A549 (cell line): ENCODE measurements at regions not wholly inside any gene's neighbourhood (a gene's known extent, or its start where the extent isn't known, plus 50 kb on each side); places are given as distances from the start of the nearest gene placed in this dataset.

Experiments
- ATAC-seq, 2 experiments: fragments of 200-7000 bp in 1 of 2; fragments of >200 bp in 1 of 2; cut with Nextera tagmentation in 1 of 2; cut with Tn5 transposase in 1 of 2; 3 replicates each; pipeline versions ENCODE4 v1.8.0 to v1.9.1; 2018 to 2020; ENCODE audit warnings: mild to moderate bottlenecking in 1 of 2, moderate library complexity in 1 of 2
- CTCF ChIA-PET: fragments of 300-600 bp; sonication (Branson Sonifier 250); formaldehyde crosslinking; extraction: SDS; loops from one replicate; lab custom pipeline; 2021; ENCODE audit warnings: antibody characterized with exemption, inconsistent platforms; lab: Yijun Ruan, JAX
- POLR2A ChIA-PET: fragments of 350-600 bp; formaldehyde crosslinking; extraction: SDS; loops from one replicate; lab custom pipeline; 2021; ENCODE audit warnings: antibody characterized with exemption, inconsistent platforms; lab: Yijun Ruan, JAX
- DNase-seq, 2 experiments: peaks; one replicate each; pipeline versions ENCODE4 v3.0.0 to v3.0.0-alpha.2; 2011 to 2016; ENCODE audit warnings: low read depth in 1 of 2, low spot score in 1 of 2
- FAIRE-seq: peaks from 2 replicates; lab custom pipeline; 2011; peaks lifted over from hg19 to GRCh38; lab: Jason Lieb, UNC
- H3K27ac ChIP-seq, 2 experiments: fragments of >200 bp; sonication (Bioruptor Twin); formaldehyde crosslinking; 3 replicates each; pipeline ENCODE4 v1.5.1; 2016 to 2017
- H3K4me1 ChIP-seq: fragments of >200 bp; sonication (Bioruptor Twin); formaldehyde crosslinking; 3 replicates; pipeline ENCODE4 v1.6.1; 2016
- H3K4me2 ChIP-seq: fragments of >200 bp; sonication (Bioruptor Twin); formaldehyde crosslinking; 3 replicates; pipeline ENCODE4 v1.6.1; 2016
- H3K4me3 ChIP-seq: fragments of >200 bp; sonication (Bioruptor Twin); formaldehyde crosslinking; 3 replicates; pipeline ENCODE4 v1.5.1; 2016
- H3K9me3 ChIP-seq: fragments of >200 bp; sonication (Bioruptor Twin); formaldehyde crosslinking; 3 replicates; pipeline ENCODE4 v1.6.1; 2016
- CBX2 ChIP-seq: fragments of 200-600 bp; sonication (generic); IDR thresholded peaks from 2 replicates; pipeline ENCODE4 v1.6.1; 2016; ENCODE audit warnings: low read depth, mild to moderate bottlenecking, borderline replicate concordance
- CBX8 ChIP-seq: fragments of 200-600 bp; sonication (generic); IDR thresholded peaks from 2 replicates; pipeline ENCODE4 v1.6.1; 2016
- CEBPB ChIP-seq, 2 experiments: fragments of >200 bp in 1 of 2; sonication (Bioruptor Twin) in 1 of 2; formaldehyde crosslinking in 1 of 2; IDR thresholded peaks; 2 replicates each; pipeline ENCODE4 v1.6.1; 2012 to 2016
- CTCF ChIP-seq: fragments of >200 bp; sonication (Bioruptor Twin); formaldehyde crosslinking; IDR thresholded peaks from 3 replicates; pipeline ENCODE4 v1.5.1; 2016
- FOSL2 ChIP-seq, 2 experiments: fragments of 450-650 bp in 1 of 2; fragments of >200 bp in 1 of 2; sonication (Bioruptor Twin) in 1 of 2; formaldehyde crosslinking; IDR thresholded peaks; 2 replicates each; pipeline versions ENCODE4 v1.5.0 to v1.6.1; 2016 to 2020; ENCODE audit warnings: mild to moderate bottlenecking in 1 of 2, moderate library complexity in 1 of 2
- FOXS1 ChIP-seq: fragments of 250-450 bp; sonication (Bioruptor Pico); IDR thresholded peaks from 2 replicates; pipeline ENCODE4 v1.5.0; 2020; ENCODE audit warnings: mild to moderate bottlenecking, moderate library complexity
- GATA3 ChIP-seq: IDR thresholded peaks from 2 replicates; pipeline ENCODE4 v1.6.1; 2012; ENCODE audit warnings: borderline replicate concordance
- JUNB ChIP-seq: fragments of >200 bp; sonication (Bioruptor Twin); formaldehyde crosslinking; IDR thresholded peaks from 2 replicates; pipeline ENCODE4 v1.6.1; 2016
- KDM5A ChIP-seq: fragments of 200-600 bp; sonication (generic); IDR thresholded peaks from 2 replicates; pipeline ENCODE4 v1.6.1; 2016; ENCODE audit warnings: antibody characterized with exemption, mild to moderate bottlenecking
- PBX3 ChIP-seq: IDR thresholded peaks from 2 replicates; pipeline ENCODE4 v1.6.1; 2012
- PHF8 ChIP-seq: fragments of 200-600 bp; sonication (generic); IDR thresholded peaks from 2 replicates; pipeline ENCODE4 v1.6.1; 2016; ENCODE audit warnings: low read depth, mild to moderate bottlenecking, antibody characterized with exemption, moderate library complexity, borderline replicate concordance
- POLR2A ChIP-seq: IDR thresholded peaks from 2 replicates; pipeline ENCODE4 v1.6.1; 2012; ENCODE audit warnings: mild to moderate bottlenecking, low read length
- POLR2AphosphoS2 ChIP-seq: conservative IDR thresholded peaks from 2 replicates; pipeline ENCODE4 v1.6.1; 2012; ENCODE audit warnings: low read length, improper control_type of control experiment, inconsistent platforms
- RFX5 ChIP-seq: fragments of 450-650 bp; IDR thresholded peaks from 2 replicates; pipeline ENCODE4 v1.7.1; 2014; ENCODE audit warnings: antibody characterized with exemption, mild to moderate bottlenecking, moderate library complexity
- ZC3H11A ChIP-seq: fragments of 450-650 bp; IDR thresholded peaks from 2 replicates; pipeline ENCODE4 v1.6.1; 2014; ENCODE audit warnings: antibody characterized with exemption, mild to moderate bottlenecking
- WGBS: methylation state at CpG from one replicate; pipeline ENCODE4 v1.1.6; 2017; ENCODE audit errors: missing lambda C conversion rate; 5-methylcytosine and 5-hydroxymethylcytosine counted together
- TF ChIP-seq, protein P1 (sequence below): fragments of 250-450 bp; sonication (Bioruptor Pico); IDR thresholded peaks from 2 replicates; pipeline ENCODE4 v1.5.0; 2020; ENCODE audit warnings: low read depth, mild to moderate bottlenecking, moderate library complexity
- TF ChIP-seq, protein P2 (sequence below): fragments of 250-450 bp; sonication (Bioruptor Pico); IDR thresholded peaks from 2 replicates; pipeline ENCODE4 v1.5.0; 2021; ENCODE audit warnings: mild to moderate bottlenecking, moderate library complexity, borderline replicate concordance
- TF ChIP-seq, protein P3 (sequence below): fragments of >200 bp; sonication (Bioruptor Twin); formaldehyde crosslinking; IDR thresholded peaks from 3 replicates; pipeline ENCODE4 v1.6.1; 2016
- TF ChIP-seq, protein P4 (sequence below): fragments of 200-600 bp; sonication (generic); IDR thresholded peaks from 2 replicates; pipeline ENCODE4 v1.6.1; 2016; ENCODE audit warnings: antibody characterized with exemption, mild to moderate bottlenecking, moderate library complexity
- TF ChIP-seq, protein P5 (sequence below): fragments of >200 bp; sonication (Bioruptor Twin); formaldehyde crosslinking; IDR thresholded peaks from 2 replicates; pipeline ENCODE4 v1.6.1; 2016

DNA sequence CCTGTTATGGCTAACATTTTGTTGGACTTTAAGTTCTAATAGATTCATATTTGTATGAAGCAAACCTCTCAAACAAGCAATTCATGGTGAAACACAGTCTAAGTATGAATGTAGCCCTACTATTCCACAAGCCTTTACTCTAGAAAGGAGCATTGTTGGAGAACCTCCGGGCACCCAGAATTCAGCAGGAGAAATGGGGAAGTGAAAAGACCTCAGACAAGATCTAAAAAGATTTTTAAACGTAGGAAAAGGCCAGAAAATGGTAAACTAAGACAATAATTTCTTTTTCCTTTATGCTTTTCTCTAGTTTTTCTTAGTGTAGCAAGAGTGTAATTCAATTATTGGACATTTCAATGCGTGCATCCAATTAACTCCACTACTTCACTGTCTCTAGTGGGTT is 426.4 kb downstream of the INSC start:
- no peak overlapping the region for H3K27ac ChIP-seq
- no peak for ATAC-seq
- FAIRE-seq, result no peak
- CTCF ChIA-PET, result no interaction called here
- POLR2A ChIA-PET, result no interaction called here
- no peak for DNase-seq
- no peaks in the 10 kb centered on the region for H3K9me3 ChIP-seq
- H3K4me1 ChIP-seq, result no peaks in the 10 kb centered on the region
- 5% methylated on average over 3 of the region's 3 CpGs for WGBS
- TF ChIP-seq FOXS1 (CRISPR knock-in tag) (no peak), RFX5 (no peak)
- H3K4me2 ChIP-seq, result no peak overlapping the region
- no peak overlapping the region for H3K4me3 ChIP-seq

GRCh38 chr11:15544353-15544752 is 429.6 kb downstream of the INSC start:
- TF ChIP-seq PBX3, result no peak
- TF ChIP-seq JUNB, result no peak
- no peak for TF ChIP-seq FOSL2 (IDR thresholded peaks at IDR 0.05)
- no peak for TF ChIP-seq FOSL2 (CRISPR knock-in tag; IDR thresholded peaks at IDR 0.05)
- TF ChIP-seq KDM5A, result no peak
- TF ChIP-seq CBX8, result no peak
- no peak for TF ChIP-seq PHF8
- H3K4me3 ChIP-seq, result no peak overlapping the region
- POLR2A ChIA-PET, result no interaction called here
- H3K27ac ChIP-seq, result no peak overlapping the region
- DNase-seq, result no peak
- no peak for FAIRE-seq
- H3K4me2 ChIP-seq, result no peak overlapping the region
- no peaks in the 10 kb centered on the region for H3K9me3 ChIP-seq
- CTCF ChIA-PET, result no interaction called here
- WGBS, result 22% methylated on average over 5 of the region's 5 CpGs
- no peak for ATAC-seq
- no peaks in the 10 kb centered on the region for H3K4me1 ChIP-seq

DNA sequence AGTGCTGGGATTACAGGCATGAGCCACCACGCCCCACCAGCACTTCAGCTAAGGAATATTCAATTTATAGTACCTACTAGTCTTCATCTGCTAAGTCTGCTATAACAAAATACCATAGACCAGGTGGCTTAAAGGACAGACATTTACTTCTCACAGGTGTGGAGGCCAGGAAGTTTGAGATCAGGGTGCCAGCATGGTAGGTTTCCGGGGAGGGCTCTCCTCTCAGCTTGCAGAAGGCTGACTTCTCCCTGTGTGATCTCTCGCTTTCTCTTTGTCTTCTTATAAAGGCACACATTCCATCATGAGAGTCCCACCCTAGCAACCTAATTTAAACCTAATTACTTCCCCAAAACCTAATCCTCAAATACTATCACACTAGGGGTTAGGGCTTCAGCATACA is 433.0 kb downstream of the INSC start:
- Histone ChIP-seq H3K4me1 (no peaks in the 10 kb centered on the region), H3K4me3 (no peak overlapping the region), H3K4me2 (no peak overlapping the region), H3K9me3 (no peaks in the 10 kb centered on the region), H3K27ac (no peak overlapping the region)
- DNase-seq, result no peak
- no peak for ATAC-seq
- CTCF ChIA-PET, result no interaction called here
- WGBS, result 12% methylated on average over 3 of the region's 3 CpGs
- TF ChIP-seq, protein P1, sequence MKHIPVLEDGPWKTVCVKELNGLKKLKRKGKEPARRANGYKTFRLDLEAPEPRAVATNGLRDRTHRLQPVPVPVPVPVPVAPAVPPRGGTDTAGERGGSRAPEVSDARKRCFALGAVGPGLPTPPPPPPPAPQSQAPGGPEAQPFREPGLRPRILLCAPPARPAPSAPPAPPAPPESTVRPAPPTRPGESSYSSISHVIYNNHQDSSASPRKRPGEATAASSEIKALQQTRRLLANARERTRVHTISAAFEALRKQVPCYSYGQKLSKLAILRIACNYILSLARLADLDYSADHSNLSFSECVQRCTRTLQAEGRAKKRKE, result no peak
- TF ChIP-seq GATA3 (no peak), FOXS1 (CRISPR knock-in tag) (no peak), CBX2 (no peak), CEBPB (IDR thresholded peaks at IDR 0.05) (no peak), POLR2AphosphoS2 (no peak), POLR2A (no peak), PHF8 (no peak), CTCF (no peak), ZC3H11A (no peak)
- TF ChIP-seq, protein P2, sequence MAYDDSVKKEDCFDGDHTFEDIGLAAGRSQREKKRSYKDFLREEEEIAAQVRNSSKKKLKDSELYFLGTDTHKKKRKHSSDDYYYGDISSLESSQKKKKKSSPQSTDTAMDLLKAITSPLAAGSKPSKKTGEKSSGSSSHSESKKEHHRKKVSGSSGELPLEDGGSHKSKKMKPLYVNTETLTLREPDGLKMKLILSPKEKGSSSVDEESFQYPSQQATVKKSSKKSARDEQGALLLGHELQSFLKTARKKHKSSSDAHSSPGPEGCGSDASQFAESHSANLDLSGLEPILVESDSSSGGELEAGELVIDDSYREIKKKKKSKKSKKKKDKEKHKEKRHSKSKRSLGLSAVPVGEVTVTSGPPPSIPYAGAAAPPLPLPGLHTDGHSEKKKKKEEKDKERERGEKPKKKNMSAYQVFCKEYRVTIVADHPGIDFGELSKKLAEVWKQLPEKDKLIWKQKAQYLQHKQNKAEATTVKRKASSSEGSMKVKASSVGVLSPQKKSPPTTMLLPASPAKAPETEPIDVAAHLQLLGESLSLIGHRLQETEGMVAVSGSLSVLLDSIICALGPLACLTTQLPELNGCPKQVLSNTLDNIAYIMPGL (CRISPR knock-in tag), result no peak
- TF ChIP-seq, protein P3, sequence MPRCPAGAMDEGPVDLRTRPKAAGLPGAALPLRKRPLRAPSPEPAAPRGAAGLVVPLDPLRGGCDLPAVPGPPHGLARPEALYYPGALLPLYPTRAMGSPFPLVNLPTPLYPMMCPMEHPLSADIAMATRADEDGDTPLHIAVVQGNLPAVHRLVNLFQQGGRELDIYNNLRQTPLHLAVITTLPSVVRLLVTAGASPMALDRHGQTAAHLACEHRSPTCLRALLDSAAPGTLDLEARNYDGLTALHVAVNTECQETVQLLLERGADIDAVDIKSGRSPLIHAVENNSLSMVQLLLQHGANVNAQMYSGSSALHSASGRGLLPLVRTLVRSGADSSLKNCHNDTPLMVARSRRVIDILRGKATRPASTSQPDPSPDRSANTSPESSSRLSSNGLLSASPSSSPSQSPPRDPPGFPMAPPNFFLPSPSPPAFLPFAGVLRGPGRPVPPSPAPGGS, result no peak
- TF ChIP-seq, protein P4, sequence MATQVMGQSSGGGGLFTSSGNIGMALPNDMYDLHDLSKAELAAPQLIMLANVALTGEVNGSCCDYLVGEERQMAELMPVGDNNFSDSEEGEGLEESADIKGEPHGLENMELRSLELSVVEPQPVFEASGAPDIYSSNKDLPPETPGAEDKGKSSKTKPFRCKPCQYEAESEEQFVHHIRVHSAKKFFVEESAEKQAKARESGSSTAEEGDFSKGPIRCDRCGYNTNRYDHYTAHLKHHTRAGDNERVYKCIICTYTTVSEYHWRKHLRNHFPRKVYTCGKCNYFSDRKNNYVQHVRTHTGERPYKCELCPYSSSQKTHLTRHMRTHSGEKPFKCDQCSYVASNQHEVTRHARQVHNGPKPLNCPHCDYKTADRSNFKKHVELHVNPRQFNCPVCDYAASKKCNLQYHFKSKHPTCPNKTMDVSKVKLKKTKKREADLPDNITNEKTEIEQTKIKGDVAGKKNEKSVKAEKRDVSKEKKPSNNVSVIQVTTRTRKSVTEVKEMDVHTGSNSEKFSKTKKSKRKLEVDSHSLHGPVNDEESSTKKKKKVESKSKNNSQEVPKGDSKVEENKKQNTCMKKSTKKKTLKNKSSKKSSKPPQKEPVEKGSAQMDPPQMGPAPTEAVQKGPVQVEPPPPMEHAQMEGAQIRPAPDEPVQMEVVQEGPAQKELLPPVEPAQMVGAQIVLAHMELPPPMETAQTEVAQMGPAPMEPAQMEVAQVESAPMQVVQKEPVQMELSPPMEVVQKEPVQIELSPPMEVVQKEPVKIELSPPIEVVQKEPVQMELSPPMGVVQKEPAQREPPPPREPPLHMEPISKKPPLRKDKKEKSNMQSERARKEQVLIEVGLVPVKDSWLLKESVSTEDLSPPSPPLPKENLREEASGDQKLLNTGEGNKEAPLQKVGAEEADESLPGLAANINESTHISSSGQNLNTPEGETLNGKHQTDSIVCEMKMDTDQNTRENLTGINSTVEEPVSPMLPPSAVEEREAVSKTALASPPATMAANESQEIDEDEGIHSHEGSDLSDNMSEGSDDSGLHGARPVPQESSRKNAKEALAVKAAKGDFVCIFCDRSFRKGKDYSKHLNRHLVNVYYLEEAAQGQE, result no peak
- TF ChIP-seq, protein P5, sequence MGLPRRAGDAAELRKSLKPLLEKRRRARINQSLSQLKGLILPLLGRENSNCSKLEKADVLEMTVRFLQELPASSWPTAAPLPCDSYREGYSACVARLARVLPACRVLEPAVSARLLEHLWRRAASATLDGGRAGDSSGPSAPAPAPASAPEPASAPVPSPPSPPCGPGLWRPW, result no peak
- TF ChIP-seq, all 56 proteins: peak for 0
- FAIRE-seq, result no peak
- POLR2A ChIA-PET, result no interaction called here
